HepG2 (cell line): ENCODE measurements at regions not wholly inside any gene's neighbourhood (a gene's known extent, or its start where the extent isn't known, plus 50 kb on each side); places are given as distances from the start of the nearest gene placed in this dataset.

ENCODE experiments used
- ATAC-seq: fragments of 200-7000 bp; cut with Tn5 transposase; 3 replicates; pipeline ENCODE4 v1.9.1; 2020; ENCODE audit warnings: mild to moderate bottlenecking, moderate library complexity
- BruUV-seq: library from RNA; stranded (reverse); fragments of 400-500 nt; replicated peaks from 2 replicates; lab custom pipeline; 2021; lab: Mats Ljungman, UMichigan
- CTCF ChIA-PET: fragments of 300-600 bp; formaldehyde crosslinking; extraction: SDS; loops from one replicate; lab custom pipeline; 2021; ENCODE audit warnings: low total read pairs, inconsistent platforms, low intra/inter-chr PET ratio; lab: Yijun Ruan, JAX
- POLR2A ChIA-PET: fragments of 350-600 bp; sonication (Branson Sonifier 250); formaldehyde crosslinking; loops from one replicate; lab custom pipeline; 2020; ENCODE audit warnings: antibody characterized with exemption, inconsistent platforms; lab: Yijun Ruan, JAX
- DNase-seq: peaks from one replicate; pipeline ENCODE4 v3.0.0-alpha.2; 2015; ENCODE audit warnings: low spot score
- FAIRE-seq: peaks from 3 replicates; lab custom pipeline; 2011; peaks lifted over from hg19 to GRCh38; lab: Jason Lieb, UNC
- H2AFZ ChIP-seq: one replicate; pipeline ENCODE4 v1.6.1; 2011; ENCODE audit warnings: low read length, inconsistent platforms
- H3K27ac ChIP-seq: fragments of 300-600 bp; 3 replicates; pipeline ENCODE4 v1.8.0; 2011; ENCODE audit warnings: mixed run types, mild to moderate bottlenecking, mixed read lengths, low read length, inconsistent platforms; ENCODE audit not compliant: insufficient read depth; ENCODE audit errors: extremely low read length
- H3K27me3 ChIP-seq, 2 experiments: fragments of 200-600 bp in 1 of 2; 2 replicates in 1 of 2; 3 replicates in 1 of 2; pipeline versions ENCODE4 v1.6.0 to v1.8.0; 2011; ENCODE audit warnings: low read length in 2 of 2, mild to moderate bottlenecking in 2 of 2, moderate library complexity in 2 of 2, inconsistent platforms in 1 of 2; ENCODE audit not compliant: insufficient read depth in 2 of 2, control insufficient read depth in 1 of 2
- H3K36me3 ChIP-seq, 2 experiments: fragments of 200-600 bp in 1 of 2; replicated peaks in 1 of 2; 2 replicates in 1 of 2; 3 replicates in 1 of 2; pipeline versions ENCODE4 v1.5.1 to v1.8.0; 2011; ENCODE audit warnings: low read length in 2 of 2, inconsistent platforms in 1 of 2; ENCODE audit not compliant: insufficient read depth in 2 of 2, control insufficient read depth in 1 of 2
- H3K4me1 ChIP-seq: 2 replicates; pipeline ENCODE4 v1.5.1; 2012; ENCODE audit warnings: low read length, inconsistent platforms; ENCODE audit not compliant: insufficient read depth
- H3K4me2 ChIP-seq: 2 replicates; pipeline ENCODE4 v1.6.0; 2011; ENCODE audit warnings: low read depth, low read length, inconsistent platforms
- H3K4me3 ChIP-seq, 3 experiments: fragments of 200-600 bp in 1 of 3; sonication (generic), shearing (Covaris generic) in 1 of 3; replicated peaks in 1 of 3; 2 replicates each; pipeline ENCODE4 v1.5.1; 2011 to 2016; ENCODE audit warnings: low read length in 3 of 3, inconsistent platforms in 2 of 3, low read depth in 2 of 3, mild to moderate bottlenecking in 2 of 3, control low read depth in 1 of 3, mixed read lengths in 1 of 3; ENCODE audit not compliant: insufficient read depth in 1 of 3
- H3K79me2 ChIP-seq: one replicate; pipeline ENCODE4 v1.6.1; 2011; ENCODE audit warnings: low read length, inconsistent platforms; ENCODE audit not compliant: insufficient read depth
- H3K9ac ChIP-seq: 2 replicates; pipeline ENCODE4 v1.6.0; 2011; ENCODE audit warnings: mild to moderate bottlenecking, low read depth, low read length, inconsistent platforms; ENCODE audit not compliant: insufficient read depth
- H3K9me3 ChIP-seq: 2 replicates; pipeline ENCODE4 v1.5.1; 2012; ENCODE audit warnings: mild to moderate bottlenecking, low read length
- H4K20me1 ChIP-seq: 2 replicates; pipeline ENCODE4 v1.6.0; 2011; ENCODE audit warnings: inconsistent platforms, mild to moderate bottlenecking, low read length, moderate library complexity; ENCODE audit not compliant: insufficient read depth
- ESRRA ChIP-seq: sonication (generic); formaldehyde crosslinking; IDR thresholded peaks from 2 replicates; pipeline ENCODE4 v1.5.1; 2020; ENCODE audit warnings: mild to moderate bottlenecking, low read depth, missing genetic modification reagents
- PRMT3 ChIP-seq: sonication (generic); formaldehyde crosslinking; IDR thresholded peaks from 2 replicates; pipeline ENCODE4 v1.8.1; 2022; ENCODE audit warnings: low read depth, mild to moderate bottlenecking, moderate library complexity, missing genetic modification reagents, borderline replicate concordance
- SRSF4 ChIP-seq: fragments of 200-400 bp; formaldehyde crosslinking; IDR thresholded peaks from one replicate; pipeline ENCODE4 v1.6.1; 2018; ENCODE audit warnings: mild to moderate bottlenecking, low read depth, low read length, moderate library complexity; ENCODE audit not compliant: poor library complexity, severe bottlenecking
- STAT5B ChIP-seq: sonication (generic); formaldehyde crosslinking; IDR thresholded peaks from 2 replicates; pipeline ENCODE4 v1.4.0; 2020; ENCODE audit warnings: missing genetic modification reagents
- TBL1XR1 ChIP-seq: fragments of 150-350 bp; IDR thresholded peaks from 2 replicates; pipeline ENCODE4 v1.6.1; 2014; ENCODE audit warnings: borderline replicate concordance, low read length; ENCODE audit not compliant: partially characterized antibody
- ZNF225 ChIP-seq: sonication (generic); formaldehyde crosslinking; IDR thresholded peaks from 2 replicates; pipeline ENCODE4 v1.4.0; 2020; ENCODE audit warnings: mild to moderate bottlenecking, missing genetic modification reagents
- ZNF280D ChIP-seq: sonication (generic); formaldehyde crosslinking; IDR thresholded peaks from 2 replicates; pipeline ENCODE4 v1.5.1; 2020; ENCODE audit warnings: mild to moderate bottlenecking, missing genetic modification reagents
- ZNF33A ChIP-seq: sonication (generic); formaldehyde crosslinking; IDR thresholded peaks from 2 replicates; pipeline ENCODE4 v1.5.1; 2020; ENCODE audit warnings: missing genetic modification reagents, mild to moderate bottlenecking, moderate library complexity, borderline replicate concordance
- ZNF44 ChIP-seq: sonication (generic); formaldehyde crosslinking; IDR thresholded peaks from 2 replicates; pipeline ENCODE4 v1.5.1; 2020; ENCODE audit warnings: mild to moderate bottlenecking, missing genetic modification reagents
- ZNF792 ChIP-seq: IDR thresholded peaks from 2 replicates; pipeline ENCODE4 v1.6.1; 2016
- WGBS: methylation state at CpG from one replicate; pipeline ENCODE4 v1.1.6; 2017; ENCODE audit warnings: low lambda C conversion rate; 5-methylcytosine and 5-hydroxymethylcytosine counted together
- in situ Hi-C: cut with HindIII; loops from 2 replicates; pipeline ENCODE4 v1.10.0; 2017; ENCODE audit warnings: low pct_unique_long_range_greater_than_20kb; ENCODE audit not compliant: extremely low pct_ligation_motif_present
- intact Hi-C: fragments of 100-400 bp; cut with micrococcal nuclease; formaldehyde crosslinking; loops from one replicate; pipeline ENCODE4 v1.10.0; 2022; ENCODE audit not compliant: unreplicated experiment
- TF ChIP-seq, protein P1 (sequence below): sonication (generic); formaldehyde crosslinking; IDR thresholded peaks from 2 replicates; pipeline ENCODE4 v1.5.0; 2020; ENCODE audit warnings: mild to moderate bottlenecking, missing genetic modification reagents, moderate library complexity

DNA sequence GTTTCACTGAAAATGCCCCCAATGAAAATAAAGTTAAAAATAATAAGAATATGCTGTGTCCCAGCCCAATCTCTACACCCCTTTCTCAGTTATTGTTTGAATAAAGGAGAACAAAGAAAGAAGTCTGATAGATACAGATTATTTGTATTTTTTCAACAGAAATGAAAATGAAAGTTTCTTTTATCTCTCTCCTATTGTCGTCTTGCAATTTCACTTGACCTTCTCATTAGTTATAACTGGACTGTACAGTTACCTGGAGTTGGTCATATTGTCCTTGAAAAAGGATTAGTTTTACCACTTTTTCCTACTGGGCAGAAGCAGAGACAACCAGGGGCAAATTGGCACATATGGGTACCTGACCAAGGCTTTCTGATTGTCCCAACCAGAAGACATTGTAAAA lies 440.0 kb downstream of the PDCD6IP start (continued):
- TF ChIP-seq ZNF280D (CRISPR knock-in tag) = no peak
- TF ChIP-seq ESRRA (CRISPR knock-in tag) = no peak
- TF ChIP-seq STAT5B (CRISPR knock-in tag) = no peak
- TF ChIP-seq, protein P1, sequence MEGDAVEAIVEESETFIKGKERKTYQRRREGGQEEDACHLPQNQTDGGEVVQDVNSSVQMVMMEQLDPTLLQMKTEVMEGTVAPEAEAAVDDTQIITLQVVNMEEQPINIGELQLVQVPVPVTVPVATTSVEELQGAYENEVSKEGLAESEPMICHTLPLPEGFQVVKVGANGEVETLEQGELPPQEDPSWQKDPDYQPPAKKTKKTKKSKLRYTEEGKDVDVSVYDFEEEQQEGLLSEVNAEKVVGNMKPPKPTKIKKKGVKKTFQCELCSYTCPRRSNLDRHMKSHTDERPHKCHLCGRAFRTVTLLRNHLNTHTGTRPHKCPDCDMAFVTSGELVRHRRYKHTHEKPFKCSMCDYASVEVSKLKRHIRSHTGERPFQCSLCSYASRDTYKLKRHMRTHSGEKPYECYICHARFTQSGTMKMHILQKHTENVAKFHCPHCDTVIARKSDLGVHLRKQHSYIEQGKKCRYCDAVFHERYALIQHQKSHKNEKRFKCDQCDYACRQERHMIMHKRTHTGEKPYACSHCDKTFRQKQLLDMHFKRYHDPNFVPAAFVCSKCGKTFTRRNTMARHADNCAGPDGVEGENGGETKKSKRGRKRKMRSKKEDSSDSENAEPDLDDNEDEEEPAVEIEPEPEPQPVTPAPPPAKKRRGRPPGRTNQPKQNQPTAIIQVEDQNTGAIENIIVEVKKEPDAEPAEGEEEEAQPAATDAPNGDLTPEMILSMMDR (CRISPR knock-in tag) = no peak

- H3K4me3 ChIP-seq = no peak overlapping the region
- intact Hi-C loops = no loop called here
- H3K27ac ChIP-seq = no peak overlapping the region
- no peak overlapping the region for H3K9ac ChIP-seq
- H2AFZ ChIP-seq = no peak overlapping the region
- no TSS peak for BruUV-seq
- CTCF ChIA-PET = no interaction called here
- H3K4me1 ChIP-seq = no peaks in the 10 kb centered on the region
- H3K79me2 ChIP-seq = no peaks in the 10 kb centered on the region
- in situ Hi-C loops = no loop called here
- ATAC-seq = no peak
- H3K4me2 ChIP-seq = no peak overlapping the region
- H3K36me3 ChIP-seq = no peaks in the 10 kb centered on the region
- no peaks in the 10 kb centered on the region; a peak in 1 of 5 replicates for H3K27me3 ChIP-seq
- no peaks in the 10 kb centered on the region for H4K20me1 ChIP-seq
- DNase-seq = no peak
- POLR2A ChIA-PET = no interaction called here
- 11% methylated on average over 4 of the region's 4 CpGs for WGBS
- FAIRE-seq = no peak
- no peaks in the 10 kb centered on the region for H3K9me3 ChIP-seq
- no peak for TF ChIP-seq ZNF44
- TF ChIP-seq PRMT3 (CRISPR knock-in tag) = no peak
- TF ChIP-seq ZNF792 (CRISPR knock-in tag) = no peak
- TF ChIP-seq SRSF4 = no peak
- TF ChIP-seq ZNF225 (CRISPR knock-in tag) = no peak
- no peak for TF ChIP-seq TBL1XR1
- TF ChIP-seq ZNF33A = no peak
These were observed 440.9 kb downstream of the PDCD6IP start for GRCh38 chr3:34239287-34239686.
